Mesendoderm (in vitro differentiated cells): ENCODE measurements at regions not wholly inside any gene's neighbourhood (a gene's known extent, or its start where the extent isn't known, plus 50 kb on each side); places are given as distances from the start of the nearest gene placed in this dataset.
A peak's percentile ranks its signal among the peaks of the same experiment; 100 is the strongest.
"Not testable (repeated sequence)": the region's sequence is repeated elsewhere in the genome, so short reads cannot be mapped to it uniquely, and the experiment has no call there.

Experiments used
- DNase-seq: peaks from one replicate; pipeline ENCODE4 v3.0.0; 2013
- H2AK5ac ChIP-seq: 2 replicates; pipeline ENCODE4 v1.6.1; 2013; ENCODE audit warnings: low read length, inconsistent platforms
- H2BK120ac ChIP-seq: 2 replicates; pipeline ENCODE4 v1.6.1; 2013; ENCODE audit warnings: low read depth, mild to moderate bottlenecking, low read length, moderate library complexity, mixed read lengths
- H2BK15ac ChIP-seq: replicated peaks from 2 replicates; pipeline ENCODE4 v1.6.1; 2013; ENCODE audit warnings: low read depth, mild to moderate bottlenecking, moderate library complexity
- H2BK5ac ChIP-seq: 2 replicates; pipeline ENCODE4 v1.6.1; 2013; ENCODE audit warnings: low read length, inconsistent platforms
- H3K18ac ChIP-seq: 2 replicates; pipeline ENCODE4 v1.6.1; 2013; ENCODE audit warnings: mild to moderate bottlenecking, low read length, mixed read lengths
- H3K23ac ChIP-seq: one replicate; pipeline ENCODE4 v1.6.1; 2013; ENCODE audit warnings: low read length
- H3K27ac ChIP-seq: 2 replicates; pipeline ENCODE4 v1.5.1; 2013; ENCODE audit warnings: low read depth, mild to moderate bottlenecking, inconsistent platforms, low read length, moderate library complexity
- H3K27me3 ChIP-seq: 2 replicates; pipeline ENCODE4 v1.6.1; 2013; ENCODE audit warnings: low read length, control low read depth, mild to moderate bottlenecking, inconsistent platforms; ENCODE audit not compliant: insufficient read depth, poor library complexity
- H3K36me3 ChIP-seq: 2 replicates; pipeline ENCODE4 v1.6.1; 2013; ENCODE audit warnings: low read length, inconsistent platforms; ENCODE audit not compliant: control insufficient read depth, insufficient read depth
- H3K4ac ChIP-seq: one replicate; pipeline ENCODE4 v1.6.1; 2013; ENCODE audit warnings: low read depth, mild to moderate bottlenecking, low read length, moderate library complexity
- H3K4me1 ChIP-seq: 2 replicates; pipeline ENCODE4 v1.6.1; 2013; ENCODE audit warnings: low read depth, low read length, inconsistent platforms; ENCODE audit not compliant: control insufficient read depth
- H3K4me2 ChIP-seq: 2 replicates; pipeline ENCODE4 v1.6.1; 2013; ENCODE audit warnings: low read length
- H3K4me3 ChIP-seq: 2 replicates; pipeline ENCODE4 v1.5.1; 2013; ENCODE audit warnings: mild to moderate bottlenecking, low read length
- H3K56ac ChIP-seq: one replicate; pipeline ENCODE4 v1.6.1; 2013; ENCODE audit warnings: low read length
- H3K79me1 ChIP-seq: 2 replicates; pipeline ENCODE4 v1.6.1; 2013; ENCODE audit warnings: low read length, inconsistent platforms
- H3K79me2 ChIP-seq: 2 replicates; pipeline ENCODE4 v1.6.1; 2013; ENCODE audit warnings: mild to moderate bottlenecking, low read length; ENCODE audit not compliant: control insufficient read depth, insufficient read depth
- H3K9ac ChIP-seq: 2 replicates; pipeline ENCODE4 v1.6.1; 2013; ENCODE audit warnings: low read length, inconsistent platforms
- H4K5ac ChIP-seq: one replicate; pipeline ENCODE4 v1.6.1; 2013; ENCODE audit warnings: low read length
- H4K8ac ChIP-seq: one replicate; pipeline ENCODE4 v1.6.1; 2013; ENCODE audit warnings: low read depth, mild to moderate bottlenecking, control low read depth, low read length, moderate library complexity
- WGBS: extraction: QIAGEN DNeasy Blood & Tissue Kit; methylation state at CpG from one replicate; pipeline ENCODE4 v1.1.7; 2013; ENCODE audit warnings: low lambda C conversion rate, missing lambda C conversion rate; ENCODE audit not compliant: insufficient coverage; ENCODE audit errors: extremely low coverage; 5-methylcytosine and 5-hydroxymethylcytosine counted together

DNA sequence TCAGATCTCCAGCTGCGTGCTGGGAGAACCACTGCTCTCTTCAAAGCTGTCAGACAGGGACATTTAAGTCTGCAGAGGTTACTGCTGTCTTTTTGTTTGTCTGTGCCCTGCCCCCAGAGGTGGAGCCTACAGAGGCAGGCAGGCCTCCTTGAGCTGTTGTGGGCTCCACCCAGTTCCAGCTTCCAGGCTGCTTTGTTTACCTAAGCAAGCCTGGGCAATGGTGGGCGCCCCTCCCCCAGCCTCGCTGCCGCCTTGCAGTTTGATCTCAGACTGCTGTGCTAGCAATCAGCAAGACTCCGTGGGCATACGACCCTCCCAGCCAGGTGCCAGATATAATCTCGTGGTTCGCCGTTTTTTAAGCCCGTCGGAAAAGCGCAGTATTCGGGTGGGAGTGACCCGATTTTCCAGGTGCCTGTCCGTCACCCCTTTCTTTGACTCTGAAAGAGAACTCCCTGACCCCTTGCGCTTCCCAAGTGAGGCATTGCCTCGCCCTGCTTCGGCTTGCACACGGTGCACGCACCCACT, 288.2 kb downstream of the RASEF start:
- H3K9ac ChIP-seq, H2BK5ac ChIP-seq, DNase-seq, H4K8ac ChIP-seq, H2AK5ac ChIP-seq, H3K18ac ChIP-seq, H3K23ac ChIP-seq, H3K79me2 ChIP-seq, H3K79me1 ChIP-seq, H2BK120ac ChIP-seq, H3K4me1 ChIP-seq, H3K4ac ChIP-seq, H4K5ac ChIP-seq, H3K4me2 ChIP-seq, H3K36me3 ChIP-seq, H3K27ac ChIP-seq, H2BK15ac ChIP-seq, H3K4me3 ChIP-seq, H3K27me3 ChIP-seq: not testable (repeated sequence)
- H3K56ac ChIP-seq, result peak overlapping the region; percentile 30
- WGBS, result no CpG with 5 or more reads among the region's 20 CpGs

DNA sequence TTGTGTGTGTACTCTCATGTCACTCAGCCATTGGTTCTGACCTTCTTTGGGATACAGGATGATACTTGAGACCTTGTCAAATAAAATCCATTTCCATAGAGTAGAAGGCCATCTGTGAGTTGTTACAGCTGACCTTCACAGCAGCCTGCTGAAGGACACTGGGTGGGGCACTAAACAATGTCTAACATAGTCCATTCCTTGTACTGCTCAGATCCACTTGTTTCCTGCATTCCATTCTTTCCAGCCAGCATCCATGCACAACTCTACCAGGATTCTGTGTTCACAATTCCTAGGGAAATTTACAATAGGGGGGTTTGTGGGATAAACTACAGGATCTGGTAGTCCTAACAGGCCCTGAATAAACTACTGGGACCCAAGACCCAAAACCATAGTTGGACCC, 286.4 kb downstream of the RASEF start:
- H3K56ac ChIP-seq, result no peak overlapping the region
- H3K18ac ChIP-seq, result no peak overlapping the region
- H3K79me2 ChIP-seq, result no peaks in the 10 kb centered on the region
- no peak overlapping the region for H3K9ac ChIP-seq
- H4K8ac ChIP-seq, result no peak overlapping the region
- no peak overlapping the region for H2BK5ac ChIP-seq
- no peak overlapping the region for H3K4ac ChIP-seq
- no peaks in the 10 kb centered on the region for H3K27me3 ChIP-seq
- DNase-seq, result no peak
- H2BK120ac ChIP-seq, result no peak overlapping the region
- H2BK15ac ChIP-seq, result no peak overlapping the region
- no peak overlapping the region for H3K4me3 ChIP-seq
- no peak overlapping the region for H3K4me2 ChIP-seq
- no peak overlapping the region for H2AK5ac ChIP-seq
- no peaks in the 10 kb centered on the region for H3K4me1 ChIP-seq
- H3K27ac ChIP-seq, result no peak overlapping the region
- no peaks in the 10 kb centered on the region for H3K36me3 ChIP-seq
- no peak overlapping the region for H4K5ac ChIP-seq
- no peaks in the 10 kb centered on the region for H3K79me1 ChIP-seq
- no peak overlapping the region for H3K23ac ChIP-seq

DNA sequence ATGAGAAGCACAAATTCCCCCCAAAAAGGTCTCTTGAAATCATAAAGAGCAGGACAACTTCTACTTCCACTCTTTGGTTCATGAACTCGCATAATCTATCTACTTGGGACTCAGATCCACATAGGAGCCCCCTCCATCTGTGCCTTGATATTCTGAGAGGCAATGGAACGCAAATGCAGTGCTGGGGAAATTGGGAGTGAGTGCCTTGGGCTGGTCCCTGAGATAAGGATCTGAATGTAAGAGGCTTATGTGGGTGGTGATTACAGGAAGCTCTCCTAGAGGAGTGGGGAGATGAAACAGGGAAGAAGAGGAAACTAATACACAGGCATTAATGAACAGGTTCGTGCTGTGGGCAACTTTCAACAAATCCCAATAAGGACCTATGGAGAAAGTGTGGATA, 285.6 kb downstream of the RASEF start:
- no peaks in the 10 kb centered on the region for H3K79me1 ChIP-seq
- WGBS, result no CpG with 5 or more reads among the region's 3 CpGs

DNA sequence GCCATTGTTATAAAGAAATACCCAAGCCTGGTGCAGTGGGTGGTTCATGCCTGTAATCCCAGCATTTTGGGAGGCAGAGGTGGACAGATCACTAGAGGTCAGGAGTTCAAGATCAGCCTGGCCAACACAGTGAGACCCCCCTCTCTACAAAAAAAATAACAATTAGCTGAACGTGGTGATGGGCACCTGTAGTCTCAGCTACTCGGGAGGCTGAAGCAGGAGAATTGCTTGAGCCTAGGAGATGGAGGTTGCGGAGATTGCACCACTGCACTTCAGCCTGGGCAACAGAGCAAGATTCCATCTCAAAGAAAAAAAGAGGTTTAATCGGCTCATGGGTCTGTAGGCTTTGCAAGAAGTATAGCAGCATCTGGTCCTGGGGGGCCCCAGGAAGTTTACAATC, 284.0 kb downstream of the RASEF start:
- no CpG with 5 or more reads among the region's 4 CpGs for WGBS
- not testable (repeated sequence) for H2BK15ac ChIP-seq, H4K5ac ChIP-seq, H2BK120ac ChIP-seq, H3K79me1 ChIP-seq, H3K36me3 ChIP-seq, H3K4me3 ChIP-seq, H3K4me2 ChIP-seq, H3K56ac ChIP-seq, H4K8ac ChIP-seq, DNase-seq, H2BK5ac ChIP-seq, H3K4ac ChIP-seq, H3K18ac ChIP-seq, H3K27me3 ChIP-seq, H3K79me2 ChIP-seq, H3K9ac ChIP-seq, H3K27ac ChIP-seq, H3K4me1 ChIP-seq, H2AK5ac ChIP-seq, H3K23ac ChIP-seq

More for the DNA sequence above, 285.6 kb downstream of the RASEF start:
- Histone ChIP-seq H3K27me3 (no peaks in the 10 kb centered on the region), H3K4me1 (no peaks in the 10 kb centered on the region), H3K4ac (no peak overlapping the region), H3K23ac (no peak overlapping the region), H3K27ac (no peak overlapping the region), H2BK120ac (no peak overlapping the region), H2BK15ac (no peak overlapping the region), H4K5ac (no peak overlapping the region), H3K79me2 (no peaks in the 10 kb centered on the region), H3K9ac (no peak overlapping the region), H3K4me3 (no peak overlapping the region), H3K56ac (no peak overlapping the region), H3K18ac (no peak overlapping the region), H3K4me2 (no peak overlapping the region), H2AK5ac (no peak overlapping the region), H4K8ac (no peak overlapping the region), H3K36me3 (no peaks in the 10 kb centered on the region), H2BK5ac (no peak overlapping the region)
- no peak for DNase-seq

DNA sequence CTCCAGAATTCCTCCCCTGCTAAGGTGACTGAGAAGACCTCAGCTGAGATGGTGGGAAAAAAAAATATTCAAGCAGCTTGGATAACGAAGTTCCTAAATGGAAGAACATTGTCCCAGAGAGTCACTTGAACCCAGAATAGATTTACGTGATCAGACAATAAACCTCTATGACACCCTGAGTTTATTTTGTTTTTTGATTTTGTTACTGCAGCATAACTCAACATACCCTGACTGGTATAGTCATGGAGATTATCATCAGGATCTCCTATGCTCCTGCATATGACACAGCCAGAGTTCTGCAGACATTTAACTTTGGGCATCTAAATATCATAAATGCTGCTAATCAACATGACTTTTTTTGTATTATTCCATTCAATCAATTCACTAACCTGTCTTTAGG, 282.9 kb downstream of the RASEF start:
- DNase-seq, result no peak
- Histone ChIP-seq H4K5ac (no peak overlapping the region), H2BK120ac (no peak overlapping the region), H3K4me3 (no peak overlapping the region), H3K27ac (no peak overlapping the region), H3K18ac (no peak overlapping the region), H2AK5ac (no peak overlapping the region), H3K79me1 (no peaks in the 10 kb centered on the region), H3K9ac (no peak overlapping the region), H2BK15ac (no peak overlapping the region), H3K23ac (no peak overlapping the region), H3K36me3 (no peaks in the 10 kb centered on the region), H3K4me1 (no peaks in the 10 kb centered on the region), H3K27me3 (no peaks in the 10 kb centered on the region), H4K8ac (no peak overlapping the region), H3K4me2 (no peak overlapping the region), H2BK5ac (no peak overlapping the region), H3K79me2 (no peaks in the 10 kb centered on the region), H3K4ac (no peak overlapping the region), H3K56ac (no peak overlapping the region)
- WGBS, result no CpG with 5 or more reads among the region's 2 CpGs

DNA sequence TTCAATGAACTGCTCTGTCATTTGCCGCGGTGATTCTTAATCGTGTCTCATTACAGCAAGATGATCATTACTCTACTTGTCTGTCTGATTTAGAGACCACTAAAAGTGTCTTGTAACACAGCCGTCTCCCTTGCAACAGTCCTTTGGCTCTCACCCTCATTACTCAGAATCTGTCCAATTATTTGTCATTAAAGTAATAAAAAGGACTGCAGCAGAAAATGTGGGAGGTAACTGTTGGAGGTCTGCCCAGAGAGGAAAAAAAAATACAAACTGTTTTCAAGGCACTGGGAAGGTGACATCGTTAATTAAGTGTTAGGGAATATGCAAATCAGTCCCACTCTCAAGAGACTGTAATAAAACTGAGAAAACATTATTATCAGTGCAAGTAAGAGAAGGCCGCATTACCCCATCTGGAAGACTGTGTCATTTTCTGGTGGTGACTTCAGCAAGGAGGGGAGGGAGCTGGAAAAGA, 281.0 kb downstream of the RASEF start:
- H4K5ac ChIP-seq, result no peak overlapping the region
- no peak overlapping the region for H3K4ac ChIP-seq
- no peak overlapping the region for H4K8ac ChIP-seq
- H3K18ac ChIP-seq, result no peak overlapping the region
- H3K4me2 ChIP-seq, result no peak overlapping the region
- H3K27ac ChIP-seq, result no peak overlapping the region
- no CpG with 5 or more reads among the region's 6 CpGs for WGBS
- no peak overlapping the region for H3K9ac ChIP-seq
- H3K4me3 ChIP-seq, result no peak overlapping the region
- no peaks in the 10 kb centered on the region for H3K27me3 ChIP-seq
- no peak overlapping the region for H2BK5ac ChIP-seq
- H3K23ac ChIP-seq, result no peak overlapping the region
- no peaks in the 10 kb centered on the region for H3K4me1 ChIP-seq
- DNase-seq, result no peak
- no peak overlapping the region for H2BK120ac ChIP-seq
- no peak overlapping the region for H2AK5ac ChIP-seq
- H3K36me3 ChIP-seq, result no peaks in the 10 kb centered on the region
- no peak overlapping the region for H2BK15ac ChIP-seq
- H3K79me2 ChIP-seq, result no peaks in the 10 kb centered on the region
- H3K79me1 ChIP-seq, result no peaks in the 10 kb centered on the region
- no peak overlapping the region for H3K56ac ChIP-seq
